GM23338 (cell line): ENCODE measurements at regions not wholly inside any gene's neighbourhood (a gene's known extent, or its start where the extent isn't known, plus 50 kb on each side); places are given as distances from the start of the nearest gene placed in this dataset.

Experiments
- CREB1 ChIP-seq: fragments of 250-450 bp; sonication (Bioruptor Pico); IDR thresholded peaks from 2 replicates; pipeline ENCODE4 v1.5.0; 2020; ENCODE audit warnings: low read depth, mild to moderate bottlenecking, moderate library complexity
- EZH2 ChIP-seq: fragments of 200-600 bp; sonication (generic); IDR thresholded peaks from one replicate; pipeline ENCODE4 v1.8.0; 2017; ENCODE audit warnings: antibody characterized with exemption, mild to moderate bottlenecking, low read depth; ENCODE audit not compliant: unreplicated experiment
- TF ChIP-seq, protein P1 (sequence below), 2 experiments: fragments of 200-600 bp in 1 of 2; sonication (generic) in 1 of 2; conservative IDR thresholded peaks; 2 replicates each; pipeline versions ENCODE4 v1.5.1 to v1.6.1; 2016 to 2017; ENCODE audit warnings: antibody characterized with exemption in 2 of 2, low read depth in 2 of 2, mild to moderate bottlenecking in 2 of 2, moderate library complexity in 1 of 2
- TF ChIP-seq, protein P2 (sequence below): IDR thresholded peaks from one replicate; pipeline ENCODE4 v1.6.1; 2018; ENCODE audit warnings: antibody characterized with exemption; ENCODE audit not compliant: unreplicated experiment

DNA sequence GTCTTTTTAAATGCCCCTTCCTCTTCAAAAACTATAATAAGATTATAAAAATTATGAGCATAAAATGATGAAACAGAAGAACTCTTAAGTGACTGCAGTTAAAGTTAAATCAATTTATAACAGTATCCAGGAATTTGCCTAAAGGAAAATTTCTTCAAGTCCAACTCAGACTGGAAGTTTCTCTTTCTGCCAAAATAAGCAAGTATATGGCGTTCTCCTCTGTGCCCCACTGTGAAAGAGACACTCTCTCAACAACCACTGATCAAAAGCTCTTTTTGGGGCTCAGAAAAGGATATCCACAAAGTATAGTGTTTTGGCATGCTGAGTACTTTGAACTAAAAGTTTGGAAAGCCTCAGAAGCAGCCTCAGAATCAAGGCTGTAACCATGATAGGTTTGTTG, 139.9 kb downstream of the SKIDA1 start:
- TF ChIP-seq, protein P1, sequence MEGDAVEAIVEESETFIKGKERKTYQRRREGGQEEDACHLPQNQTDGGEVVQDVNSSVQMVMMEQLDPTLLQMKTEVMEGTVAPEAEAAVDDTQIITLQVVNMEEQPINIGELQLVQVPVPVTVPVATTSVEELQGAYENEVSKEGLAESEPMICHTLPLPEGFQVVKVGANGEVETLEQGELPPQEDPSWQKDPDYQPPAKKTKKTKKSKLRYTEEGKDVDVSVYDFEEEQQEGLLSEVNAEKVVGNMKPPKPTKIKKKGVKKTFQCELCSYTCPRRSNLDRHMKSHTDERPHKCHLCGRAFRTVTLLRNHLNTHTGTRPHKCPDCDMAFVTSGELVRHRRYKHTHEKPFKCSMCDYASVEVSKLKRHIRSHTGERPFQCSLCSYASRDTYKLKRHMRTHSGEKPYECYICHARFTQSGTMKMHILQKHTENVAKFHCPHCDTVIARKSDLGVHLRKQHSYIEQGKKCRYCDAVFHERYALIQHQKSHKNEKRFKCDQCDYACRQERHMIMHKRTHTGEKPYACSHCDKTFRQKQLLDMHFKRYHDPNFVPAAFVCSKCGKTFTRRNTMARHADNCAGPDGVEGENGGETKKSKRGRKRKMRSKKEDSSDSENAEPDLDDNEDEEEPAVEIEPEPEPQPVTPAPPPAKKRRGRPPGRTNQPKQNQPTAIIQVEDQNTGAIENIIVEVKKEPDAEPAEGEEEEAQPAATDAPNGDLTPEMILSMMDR (conservative IDR thresholded peaks at IDR 0.05; ENCODE audit: low read depth in 2 of 2) = no peak
- TF ChIP-seq EZH2 (no peak), CREB1 (no peak)
- TF ChIP-seq, protein P2, sequence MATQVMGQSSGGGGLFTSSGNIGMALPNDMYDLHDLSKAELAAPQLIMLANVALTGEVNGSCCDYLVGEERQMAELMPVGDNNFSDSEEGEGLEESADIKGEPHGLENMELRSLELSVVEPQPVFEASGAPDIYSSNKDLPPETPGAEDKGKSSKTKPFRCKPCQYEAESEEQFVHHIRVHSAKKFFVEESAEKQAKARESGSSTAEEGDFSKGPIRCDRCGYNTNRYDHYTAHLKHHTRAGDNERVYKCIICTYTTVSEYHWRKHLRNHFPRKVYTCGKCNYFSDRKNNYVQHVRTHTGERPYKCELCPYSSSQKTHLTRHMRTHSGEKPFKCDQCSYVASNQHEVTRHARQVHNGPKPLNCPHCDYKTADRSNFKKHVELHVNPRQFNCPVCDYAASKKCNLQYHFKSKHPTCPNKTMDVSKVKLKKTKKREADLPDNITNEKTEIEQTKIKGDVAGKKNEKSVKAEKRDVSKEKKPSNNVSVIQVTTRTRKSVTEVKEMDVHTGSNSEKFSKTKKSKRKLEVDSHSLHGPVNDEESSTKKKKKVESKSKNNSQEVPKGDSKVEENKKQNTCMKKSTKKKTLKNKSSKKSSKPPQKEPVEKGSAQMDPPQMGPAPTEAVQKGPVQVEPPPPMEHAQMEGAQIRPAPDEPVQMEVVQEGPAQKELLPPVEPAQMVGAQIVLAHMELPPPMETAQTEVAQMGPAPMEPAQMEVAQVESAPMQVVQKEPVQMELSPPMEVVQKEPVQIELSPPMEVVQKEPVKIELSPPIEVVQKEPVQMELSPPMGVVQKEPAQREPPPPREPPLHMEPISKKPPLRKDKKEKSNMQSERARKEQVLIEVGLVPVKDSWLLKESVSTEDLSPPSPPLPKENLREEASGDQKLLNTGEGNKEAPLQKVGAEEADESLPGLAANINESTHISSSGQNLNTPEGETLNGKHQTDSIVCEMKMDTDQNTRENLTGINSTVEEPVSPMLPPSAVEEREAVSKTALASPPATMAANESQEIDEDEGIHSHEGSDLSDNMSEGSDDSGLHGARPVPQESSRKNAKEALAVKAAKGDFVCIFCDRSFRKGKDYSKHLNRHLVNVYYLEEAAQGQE = no peak
